ENCODE measurements at regions not wholly inside any gene's neighbourhood (a gene's known extent, or its start where the extent isn't known, plus 50 kb on each side); places are given as distances from the start of the nearest gene placed in this dataset.

- DNase-seq (ENCODE audit: extremely low spot score) = no peak
- peaks cover 0 to 46% (median 5%) of the 10 kb centered on the region in 4 donors for H3K27me3 ChIP-seq
- no peak overlapping the region for H3K27ac ChIP-seq (replicated peaks in 1 of 4)
- H3K4me1 ChIP-seq = no peaks in the 10 kb centered on the region
- intact Hi-C loops (cut with DNase I) = no loop called here
- no peak overlapping the region for H3K4me3 ChIP-seq
- no peaks in the 10 kb centered on the region for H3K36me3 ChIP-seq
- H3K9me3 ChIP-seq = no peaks in the 10 kb centered on the region
- WGBS = 59% methylated on average over 4 of the region's 4 CpGs
- TF ChIP-seq POLR2AphosphoS5 (IDR thresholded peaks at IDR 0.05) (no peak), CTCF (IDR thresholded peaks at IDR 0.05) (no peak), EP300 (IDR thresholded peaks at IDR 0.05) (no peak), POLR2A (IDR thresholded peaks at IDR 0.05; ENCODE audit: low read depth) (no peak)
These were observed 52.4 kb upstream of the FICD start for GRCh38 chr12:108462686-108463085.

- Histone ChIP-seq H3K4me1 (no peaks in the 10 kb centered on the region), H3K36me3 (no peaks in the 10 kb centered on the region), H3K27me3 (peaks cover 0 to 43% (median 5%) of the 10 kb centered on the region in 4 donors), H3K27ac (replicated peaks in 1 of 4) (no peak overlapping the region), H3K9me3 (no peaks in the 10 kb centered on the region), H3K4me3 (no peak overlapping the region)
- 69% methylated on average over 4 of the region's 4 CpGs for WGBS
- intact Hi-C loops (cut with DNase I) = no loop called here
- DNase-seq (ENCODE audit: extremely low spot score) = no peak
- TF ChIP-seq EP300 (IDR thresholded peaks at IDR 0.05) (no peak), POLR2AphosphoS5 (IDR thresholded peaks at IDR 0.05) (no peak), POLR2A (IDR thresholded peaks at IDR 0.05; ENCODE audit: low read depth) (no peak), CTCF (IDR thresholded peaks at IDR 0.05) (no peak)
These were observed 53.9 kb upstream of the FICD start for GRCh38 chr12:108461058-108461660.

GRCh38 chr12:108459149-108459548 lies 55.9 kb upstream of the FICD start:
- TF ChIP-seq EP300 (IDR thresholded peaks at IDR 0.05) = no peak
- TF ChIP-seq POLR2A (IDR thresholded peaks at IDR 0.05; ENCODE audit: low read depth) = no peak
- TF ChIP-seq CTCF (IDR thresholded peaks at IDR 0.05) = no peak
- TF ChIP-seq POLR2AphosphoS5 (IDR thresholded peaks at IDR 0.05) = no peak
- intact Hi-C loops (cut with DNase I) = loop anchor here (10.0 kb wide), 1 partner anchor 224 kb away; no protein-coding TSS in a partner anchor
- no peak for DNase-seq (ENCODE audit: extremely low spot score)
- no peaks in the 10 kb centered on the region for H3K36me3 ChIP-seq
- peaks cover 0 to 27% (median 2%) of the 10 kb centered on the region in 4 donors for H3K27me3 ChIP-seq
- no peaks in the 10 kb centered on the region for H3K9me3 ChIP-seq
- no peaks in the 10 kb centered on the region for H3K4me1 ChIP-seq
- H3K4me3 ChIP-seq = no peak overlapping the region
- WGBS = 67% methylated on average over 3 of the region's 3 CpGs
- no peak overlapping the region for H3K27ac ChIP-seq (replicated peaks in 1 of 4)

GRCh38 chr12:108457734-108458361 lies 57.2 kb upstream of the FICD start:
- Histone ChIP-seq H3K4me1 (no peaks in the 10 kb centered on the region), H3K27me3 (peaks cover 0 to 24% (median 2%) of the 10 kb centered on the region in 4 donors), H3K36me3 (no peaks in the 10 kb centered on the region), H3K4me3 (no peak overlapping the region), H3K27ac (replicated peaks in 1 of 4) (no peak overlapping the region), H3K9me3 (no peaks in the 10 kb centered on the region)
- intact Hi-C loops (cut with DNase I) = loop anchor here (10.0 kb wide), 1 partner anchor 223 kb away; no protein-coding TSS in a partner anchor
- 48% methylated on average over 6 of the region's 7 CpGs for WGBS
- TF ChIP-seq CTCF (IDR thresholded peaks at IDR 0.05) (no peak), POLR2AphosphoS5 (IDR thresholded peaks at IDR 0.05) (no peak), POLR2A (IDR thresholded peaks at IDR 0.05; ENCODE audit: low read depth) (no peak), EP300 (IDR thresholded peaks at IDR 0.05) (no peak)
- DNase-seq (ENCODE audit: extremely low spot score) = no peak

All from esophagus muscularis mucosa (tissue), 4 donors.